Lung (tissue), 11 donors: ENCODE measurements at regions not wholly inside any gene's neighbourhood (a gene's known extent, or its start where the extent isn't known, plus 50 kb on each side); places are given as distances from the start of the nearest gene placed in this dataset.

Source experiments
- ATAC-seq: fragments of 200-7000 bp; cut with Tn5 transposase; one replicate; pipeline ENCODE4 v1.9.1; 2020; ENCODE audit warnings: moderate number of reproducible peaks; ENCODE audit not compliant: insufficient read depth, low FRiP score
- DNase-seq, 3 donors: peaks; one replicate each; pipeline ENCODE4 v3.0.0-alpha.2; 2013 to 2017
- H3K27ac ChIP-seq, 2 donors: one replicate each; pipeline ENCODE4 v1.5.1; 2013; ENCODE audit warnings: mild to moderate bottlenecking in 2 of 2, moderate library complexity in 2 of 2, control low read depth in 1 of 2, inconsistent platforms in 1 of 2, low read depth in 1 of 2, low read length in 1 of 2
- H3K27me3 ChIP-seq, 3 donors: one replicate each; pipeline ENCODE4 v1.5.1; 2013; ENCODE audit warnings: low read length in 2 of 3; ENCODE audit not compliant: control insufficient read depth in 3 of 3, insufficient read depth in 3 of 3
- H3K36me3 ChIP-seq, 4 donors: one replicate each; pipeline ENCODE4 v1.5.1; 2013; ENCODE audit warnings: low read length in 4 of 4, mild to moderate bottlenecking in 1 of 4, moderate library complexity in 1 of 4; ENCODE audit not compliant: control insufficient read depth in 4 of 4, insufficient read depth in 4 of 4
- H3K4me1 ChIP-seq, 5 donors: one replicate each; pipeline ENCODE4 v1.5.1; 2013; ENCODE audit warnings: low read length in 5 of 5, mild to moderate bottlenecking in 2 of 5, moderate library complexity in 1 of 5; ENCODE audit not compliant: control insufficient read depth in 5 of 5, insufficient read depth in 5 of 5
- H3K4me3 ChIP-seq: one replicate; pipeline ENCODE4 v1.5.1; 2013; ENCODE audit warnings: mild to moderate bottlenecking, control low read depth, moderate library complexity
- H3K9ac ChIP-seq, 2 donors: one replicate each; pipeline ENCODE4 v1.5.1; 2013; ENCODE audit warnings: low read length in 2 of 2, control low read depth in 1 of 2; ENCODE audit not compliant: insufficient read depth in 1 of 2
- H3K9me3 ChIP-seq, 4 donors: one replicate each; pipeline ENCODE4 v1.5.1; 2013; ENCODE audit warnings: low read length in 3 of 4, mild to moderate bottlenecking in 1 of 4, moderate library complexity in 1 of 4; ENCODE audit not compliant: control insufficient read depth in 4 of 4, insufficient read depth in 3 of 4
- WGBS, 2 donors: extraction: QIAGEN DNeasy Blood & Tissue Kit; methylation state at CpG; one replicate each; pipeline ENCODE4 v1.1.7; 2013; 5-methylcytosine and 5-hydroxymethylcytosine counted together
- TF ChIP-seq, protein P1 (sequence below): IDR thresholded peaks from 2 replicates; pipeline ENCODE4 v1.5.1; 2012; ENCODE audit warnings: mild to moderate bottlenecking; ENCODE audit errors: control extremely low read depth, extremely low read depth
- donor health status: control.
- donor health status: control.
- donor health status: Bipolar disorder and iron deficiency.
- donor health status: healthy.
- donor health status: DM: yes; HTN: yes; CAD: no.

DNA sequence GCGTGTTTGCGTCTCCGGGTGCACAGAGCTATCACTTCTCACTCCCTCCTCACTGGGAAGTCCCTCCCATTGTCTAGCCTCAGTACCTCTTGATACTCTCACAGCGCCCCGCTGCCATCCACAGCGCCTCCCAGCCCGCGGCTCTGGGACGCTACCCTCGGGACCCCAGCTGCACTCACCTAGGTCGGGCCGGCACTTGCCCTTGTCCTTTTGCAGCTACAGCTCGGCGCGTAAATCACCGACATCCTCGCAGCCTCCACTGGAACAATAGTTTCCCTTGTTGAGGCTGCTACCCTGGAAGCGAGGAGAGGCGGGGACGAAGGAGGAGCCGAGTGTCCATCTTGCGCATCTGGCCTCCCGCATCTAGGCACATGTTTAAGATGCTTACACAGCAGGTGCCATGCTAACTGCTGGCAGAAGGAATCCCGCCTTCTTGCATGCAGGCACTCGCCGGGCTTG is 269.5 kb upstream of the HSFY2 start:
- WGBS, 2 donors = 94% methylated on average over 26 of the region's 26 CpGs; no CpG with 5 or more reads in 1 of the 2 donors
- no peak for DNase-seq

DNA sequence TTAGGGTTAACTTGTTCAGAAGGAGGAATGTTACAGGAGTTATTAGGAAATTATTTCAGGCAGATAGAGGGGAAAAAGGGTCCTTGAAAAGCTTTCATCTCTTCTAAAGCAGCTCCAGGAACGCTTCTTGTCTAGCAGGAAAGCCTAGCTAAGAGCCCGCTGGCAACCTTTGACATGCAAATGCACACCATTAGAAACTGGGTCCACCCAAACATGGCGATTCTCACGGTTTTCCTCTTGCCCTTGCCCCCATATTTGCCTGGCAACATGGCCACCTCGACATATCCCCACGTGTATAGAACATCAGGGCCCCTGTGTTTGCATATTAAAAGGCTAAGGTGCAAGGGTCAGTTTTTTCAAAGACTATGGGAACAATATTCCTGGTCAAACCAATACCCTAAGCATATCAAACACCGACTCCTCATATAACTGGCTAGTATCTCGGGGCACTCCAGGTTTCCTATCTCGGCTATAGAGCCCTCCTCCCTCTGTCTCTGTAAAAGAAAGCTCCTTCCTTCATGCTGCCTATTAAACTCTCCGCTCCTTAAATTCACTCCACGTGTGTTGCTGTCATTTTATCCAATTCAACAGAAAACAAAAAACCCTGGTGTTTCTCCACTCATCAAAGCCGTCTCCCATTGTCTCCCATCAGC is 268.9 kb upstream of the HSFY2 start:
- H3K9me3 ChIP-seq = no peaks in the 10 kb centered on the region
- H3K27me3 ChIP-seq = no peaks in the 10 kb centered on the region
- no peaks in the 10 kb centered on the region for H3K36me3 ChIP-seq
- whole genome bisulfite sequencing, 2 donors = 79% methylated on average over 12 of the region's 12 CpGs; no CpG with 5 or more reads in 1 of the 2 donors
- H3K9ac ChIP-seq = no peak overlapping the region
- DNase-seq = no peak
- no peak for ATAC-seq
- H3K4me3 ChIP-seq = no peak overlapping the region
- no peaks in the 10 kb centered on the region for H3K4me1 ChIP-seq
- H3K27ac ChIP-seq = no peak overlapping the region
- TF ChIP-seq, protein P1, sequence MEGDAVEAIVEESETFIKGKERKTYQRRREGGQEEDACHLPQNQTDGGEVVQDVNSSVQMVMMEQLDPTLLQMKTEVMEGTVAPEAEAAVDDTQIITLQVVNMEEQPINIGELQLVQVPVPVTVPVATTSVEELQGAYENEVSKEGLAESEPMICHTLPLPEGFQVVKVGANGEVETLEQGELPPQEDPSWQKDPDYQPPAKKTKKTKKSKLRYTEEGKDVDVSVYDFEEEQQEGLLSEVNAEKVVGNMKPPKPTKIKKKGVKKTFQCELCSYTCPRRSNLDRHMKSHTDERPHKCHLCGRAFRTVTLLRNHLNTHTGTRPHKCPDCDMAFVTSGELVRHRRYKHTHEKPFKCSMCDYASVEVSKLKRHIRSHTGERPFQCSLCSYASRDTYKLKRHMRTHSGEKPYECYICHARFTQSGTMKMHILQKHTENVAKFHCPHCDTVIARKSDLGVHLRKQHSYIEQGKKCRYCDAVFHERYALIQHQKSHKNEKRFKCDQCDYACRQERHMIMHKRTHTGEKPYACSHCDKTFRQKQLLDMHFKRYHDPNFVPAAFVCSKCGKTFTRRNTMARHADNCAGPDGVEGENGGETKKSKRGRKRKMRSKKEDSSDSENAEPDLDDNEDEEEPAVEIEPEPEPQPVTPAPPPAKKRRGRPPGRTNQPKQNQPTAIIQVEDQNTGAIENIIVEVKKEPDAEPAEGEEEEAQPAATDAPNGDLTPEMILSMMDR = no peak

More for the DNA sequence above, 269.5 kb upstream of the HSFY2 start:
- no peak for ATAC-seq
- H3K9me3 ChIP-seq = no peaks in the 10 kb centered on the region
- H3K9ac ChIP-seq = no peak overlapping the region
- H3K36me3 ChIP-seq = no peaks in the 10 kb centered on the region
- no peak overlapping the region for H3K4me3 ChIP-seq
- H3K27me3 ChIP-seq = no peaks in the 10 kb centered on the region
- TF ChIP-seq, protein P1 = no peak
- H3K27ac ChIP-seq = no peak overlapping the region
- H3K4me1 ChIP-seq = no peaks in the 10 kb centered on the region

DNA sequence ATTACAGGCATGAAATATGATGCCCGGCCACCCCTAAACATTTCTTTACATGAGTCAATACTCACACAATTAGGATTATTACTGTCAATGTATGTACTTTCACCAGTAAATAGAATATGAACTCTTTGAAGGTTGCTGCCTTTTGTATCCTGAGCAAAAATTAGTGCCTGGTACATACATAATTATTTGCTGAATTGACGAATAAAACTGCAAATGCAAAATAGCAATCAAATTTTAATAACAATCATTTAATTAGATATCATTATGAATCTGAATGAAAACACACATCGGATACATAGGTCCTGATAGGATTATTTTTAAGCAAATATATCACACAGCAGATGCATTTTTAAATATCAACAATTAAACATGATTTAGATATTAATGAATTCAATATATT is 253.1 kb upstream of the HSFY2 start:
- TF ChIP-seq, protein P1 = no peak
- Histone ChIP-seq H3K27ac (no peak overlapping the region), H3K4me3 (no peak overlapping the region), H3K36me3 (no peaks in the 10 kb centered on the region), H3K4me1 (peaks cover 0 to 3% (median 0%) of the 10 kb centered on the region in 5 donors), H3K9me3 (no peaks in the 10 kb centered on the region), H3K27me3 (no peaks in the 10 kb centered on the region), H3K9ac (no peak overlapping the region)
- DNase-seq (no peak), ATAC-seq (no peak)
- 98% methylated on average over 3 of the region's 3 CpGs; no CpG with 5 or more reads in 1 of the 2 donors for WGBS, 2 donors
